AG09309 (cell line): ENCODE measurements at regions not wholly inside any gene's neighbourhood (a gene's known extent, or its start where the extent isn't known, plus 50 kb on each side); places are given as distances from the start of the nearest gene placed in this dataset.

ENCODE experiments used
- DNase-seq: peaks from one replicate; pipeline ENCODE4 v3.0.0-alpha.2; 2010; ENCODE audit warnings: low read depth
- H3K4me3 ChIP-seq: 2 replicates; pipeline ENCODE4 v1.5.1; 2011; ENCODE audit warnings: mild to moderate bottlenecking, low read depth, low read length, moderate library complexity; ENCODE audit not compliant: control insufficient read depth
- TF ChIP-seq, protein P1 (sequence below): IDR thresholded peaks from 2 replicates; pipeline ENCODE4 v1.5.1; 2011; ENCODE audit warnings: mild to moderate bottlenecking, low read depth, low read length, inconsistent platforms; ENCODE audit not compliant: insufficient read depth, control insufficient read depth; ENCODE audit errors: missing control alignments

DNA sequence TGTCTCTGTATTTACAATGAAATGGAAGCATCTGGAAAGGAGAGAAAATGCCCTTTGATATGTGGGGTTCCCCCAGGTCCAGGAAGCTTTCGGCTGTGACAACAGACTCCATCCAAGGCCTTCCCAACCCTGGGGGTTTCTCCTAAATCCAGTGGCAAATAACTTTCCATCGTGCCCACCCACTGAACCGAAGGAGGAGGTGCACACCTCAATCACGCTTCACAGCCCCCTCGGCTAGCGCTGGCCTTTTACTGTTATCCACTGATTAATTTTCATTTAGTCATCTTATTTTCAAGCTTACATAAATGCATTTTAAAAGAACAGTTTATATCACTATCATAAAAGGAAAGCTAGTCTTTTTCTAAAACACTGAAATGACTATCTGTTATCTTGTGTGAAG is 286.8 kb upstream of the ZMIZ1 start:
- TF ChIP-seq, protein P1, sequence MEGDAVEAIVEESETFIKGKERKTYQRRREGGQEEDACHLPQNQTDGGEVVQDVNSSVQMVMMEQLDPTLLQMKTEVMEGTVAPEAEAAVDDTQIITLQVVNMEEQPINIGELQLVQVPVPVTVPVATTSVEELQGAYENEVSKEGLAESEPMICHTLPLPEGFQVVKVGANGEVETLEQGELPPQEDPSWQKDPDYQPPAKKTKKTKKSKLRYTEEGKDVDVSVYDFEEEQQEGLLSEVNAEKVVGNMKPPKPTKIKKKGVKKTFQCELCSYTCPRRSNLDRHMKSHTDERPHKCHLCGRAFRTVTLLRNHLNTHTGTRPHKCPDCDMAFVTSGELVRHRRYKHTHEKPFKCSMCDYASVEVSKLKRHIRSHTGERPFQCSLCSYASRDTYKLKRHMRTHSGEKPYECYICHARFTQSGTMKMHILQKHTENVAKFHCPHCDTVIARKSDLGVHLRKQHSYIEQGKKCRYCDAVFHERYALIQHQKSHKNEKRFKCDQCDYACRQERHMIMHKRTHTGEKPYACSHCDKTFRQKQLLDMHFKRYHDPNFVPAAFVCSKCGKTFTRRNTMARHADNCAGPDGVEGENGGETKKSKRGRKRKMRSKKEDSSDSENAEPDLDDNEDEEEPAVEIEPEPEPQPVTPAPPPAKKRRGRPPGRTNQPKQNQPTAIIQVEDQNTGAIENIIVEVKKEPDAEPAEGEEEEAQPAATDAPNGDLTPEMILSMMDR = no peak
- H3K4me3 ChIP-seq = no peak overlapping the region
- no peak for DNase-seq

DNA sequence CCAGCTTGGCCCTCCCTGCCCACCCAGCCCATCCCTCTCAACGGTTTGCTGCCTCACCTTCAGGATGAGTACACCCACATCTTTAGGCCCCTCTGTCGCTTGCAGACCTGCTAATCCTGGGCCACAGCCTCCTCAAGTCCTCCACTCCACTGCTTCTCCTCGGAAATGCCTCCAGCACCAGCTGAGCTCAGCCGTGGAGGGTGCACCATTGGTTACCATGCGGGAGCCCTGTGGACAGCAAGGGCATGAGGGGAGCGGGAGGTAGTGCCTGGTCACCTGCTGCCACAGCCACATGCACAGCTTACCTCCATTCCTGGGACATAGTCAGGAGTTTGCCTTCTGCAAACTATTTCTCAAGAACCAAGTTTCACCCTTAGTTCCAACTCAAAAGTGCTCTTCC is 286.3 kb upstream of the ZMIZ1 start:
- TF ChIP-seq, protein P1 = no peak
- H3K4me3 ChIP-seq = no peak overlapping the region
- DNase-seq = no peak

DNA sequence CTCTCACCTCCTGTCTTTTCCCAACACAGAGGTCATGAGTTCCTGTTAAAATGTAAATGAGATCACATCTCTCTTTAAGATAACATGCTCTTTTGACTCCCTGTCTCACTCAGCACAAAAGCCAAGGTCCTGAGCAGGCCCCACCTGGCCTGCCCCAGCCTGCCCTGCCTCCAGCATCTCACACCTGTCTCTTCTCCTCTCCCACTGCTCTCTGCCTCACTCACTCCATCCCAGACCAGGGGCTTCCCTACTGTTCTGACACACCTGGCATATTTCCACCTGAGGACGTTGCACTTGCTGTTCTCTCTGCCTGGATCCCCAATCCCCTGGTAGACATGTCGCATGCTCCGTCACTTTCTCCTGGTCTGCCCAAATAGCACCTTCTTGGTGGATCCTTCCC is 285.0 kb upstream of the ZMIZ1 start:
- no peak for DNase-seq
- H3K4me3 ChIP-seq = no peak overlapping the region
- TF ChIP-seq, protein P1 = no peak

DNA sequence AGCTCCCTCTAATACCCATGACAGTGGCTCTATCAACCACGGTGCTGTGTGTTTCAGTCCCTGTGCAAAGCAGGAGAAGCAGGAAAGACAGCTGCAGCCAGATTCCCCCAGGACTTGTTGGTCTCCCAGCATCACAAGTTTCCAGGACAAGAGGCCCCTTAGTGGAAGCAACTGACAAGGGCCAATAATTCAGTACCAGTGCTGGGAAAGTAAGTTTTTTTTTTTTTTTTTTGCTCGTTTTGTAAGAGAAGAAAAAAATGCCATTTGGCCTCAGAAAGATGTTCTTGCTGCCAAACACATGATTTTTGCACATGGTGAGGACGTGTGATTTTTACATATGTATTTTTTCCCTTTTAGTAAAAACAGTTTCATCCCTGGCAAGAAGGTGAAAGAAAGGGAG is 284.2 kb upstream of the ZMIZ1 start:
- TF ChIP-seq, protein P1 = no peak
- no peak for DNase-seq
- H3K4me3 ChIP-seq = no peak overlapping the region

DNA sequence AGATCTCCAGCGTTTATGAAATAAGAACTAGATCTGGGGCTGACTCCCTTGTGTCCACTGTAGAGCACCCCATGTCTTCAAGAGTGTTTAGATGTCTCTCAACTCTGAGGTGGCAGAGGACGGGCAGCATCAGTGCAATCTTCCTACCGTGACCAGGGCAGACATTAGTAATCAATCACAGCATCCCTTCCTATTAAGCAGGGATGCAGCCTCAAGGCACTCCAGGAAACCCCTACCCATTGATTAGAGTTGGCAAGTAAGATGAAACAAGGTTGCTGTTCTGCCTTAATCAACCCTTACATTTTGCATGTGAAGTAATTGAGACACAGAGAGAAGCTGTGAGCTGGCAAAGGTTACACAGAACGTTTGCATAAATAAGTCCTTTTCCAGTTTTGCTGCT is 283.7 kb upstream of the ZMIZ1 start:
- no peak overlapping the region for H3K4me3 ChIP-seq
- TF ChIP-seq, protein P1 = no peak
- DNase-seq = no peak

DNA sequence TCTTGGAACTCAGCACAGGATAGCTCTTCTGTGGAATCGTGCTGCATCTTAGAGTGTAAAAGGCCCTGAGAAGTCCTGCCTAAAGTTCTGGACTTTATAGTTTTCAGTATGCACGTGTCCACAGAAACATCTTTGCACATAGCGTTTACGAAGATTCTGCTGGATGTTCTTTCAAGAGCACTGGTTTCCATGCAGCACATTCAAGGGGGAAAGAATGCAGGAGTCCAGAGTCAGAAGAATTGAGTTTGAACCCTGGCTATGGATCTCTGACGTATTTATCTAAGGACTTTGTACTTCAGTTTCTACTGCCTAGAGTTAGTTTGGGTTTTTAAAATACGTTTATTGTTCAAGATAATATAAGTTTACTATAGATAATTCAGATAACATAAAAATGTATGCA is 282.8 kb upstream of the ZMIZ1 start:
- no peak overlapping the region for H3K4me3 ChIP-seq
- TF ChIP-seq, protein P1 = no peak
- no peak for DNase-seq

DNA sequence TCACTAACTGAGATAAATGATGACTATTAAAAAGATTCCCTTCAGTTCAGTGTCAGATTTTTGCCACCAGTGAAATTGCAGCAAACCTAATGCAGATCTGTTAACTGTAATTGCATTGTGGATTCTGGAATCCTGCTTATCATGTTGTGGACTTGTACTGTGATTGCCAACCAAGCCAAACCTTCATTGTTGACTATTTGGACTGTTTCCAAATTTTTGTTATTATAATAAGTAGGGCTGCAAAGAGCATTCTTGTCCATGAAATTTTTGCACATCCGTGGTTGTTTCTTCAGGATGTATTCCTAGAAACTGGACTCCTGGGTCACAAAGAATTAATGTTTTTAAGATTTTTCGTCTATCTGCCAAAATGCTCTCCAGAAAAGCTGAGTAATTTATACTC is 281.6 kb upstream of the ZMIZ1 start:
- TF ChIP-seq, protein P1 = no peak
- H3K4me3 ChIP-seq = no peak overlapping the region
- DNase-seq = no peak
